Left ventricle myocardium inferior (tissue), 1 donor: ENCODE measurements at regions not wholly inside any gene's neighbourhood (a gene's known extent, or its start where the extent isn't known, plus 50 kb on each side); places are given as distances from the start of the nearest gene placed in this dataset.

Experiments
- DNase-seq: peaks from one replicate; pipeline ENCODE4 v3.0.0-alpha.2; 2020
- H3K27ac ChIP-seq: fragments of 200-600 bp; replicated peaks from 2 replicates; pipeline ENCODE4 v1.8.0; 2021
- H3K27me3 ChIP-seq: fragments of 200-600 bp; 2 replicates; pipeline ENCODE4 v1.8.0; 2021; ENCODE audit warnings: low read depth
- H3K36me3 ChIP-seq: fragments of 200-600 bp; 2 replicates; pipeline ENCODE4 v1.8.0; 2021
- H3K4me1 ChIP-seq: fragments of 200-600 bp; 2 replicates; pipeline ENCODE4 v1.8.0; 2021
- H3K4me3 ChIP-seq: fragments of 200-600 bp; 2 replicates; pipeline ENCODE4 v1.8.0; 2021; ENCODE audit warnings: mild to moderate bottlenecking, moderate library complexity
- H3K9me3 ChIP-seq: fragments of 200-600 bp; replicated peaks from 2 replicates; pipeline ENCODE4 v1.8.0; 2021
- CTCF ChIP-seq: fragments of 200-600 bp; IDR thresholded peaks from 2 replicates; pipeline ENCODE4 v1.8.0; 2021; ENCODE audit warnings: antibody characterized with exemption, mild to moderate bottlenecking, borderline replicate concordance
- intact Hi-C: fragments of 100-400 bp; cut with micrococcal nuclease; formaldehyde crosslinking; loops from one replicate; pipeline ENCODE4 v1.11.0; 2022
- donor health status: DM: no; HTN: yes; CAD: no; lungs with severe emphysema.

- intact Hi-C loops = loop anchor here (10.0 kb wide), 1 partner anchor 1231 kb away; no protein-coding TSS in a partner anchor
- H3K9me3 ChIP-seq = no peaks in the 10 kb centered on the region
- no peak overlapping the region for H3K4me3 ChIP-seq
- H3K27ac ChIP-seq = no peak overlapping the region
- no peaks in the 10 kb centered on the region for H3K36me3 ChIP-seq
- H3K27me3 ChIP-seq = peaks cover 3% of the 10 kb centered on the region
- no peaks in the 10 kb centered on the region for H3K4me1 ChIP-seq
- TF ChIP-seq CTCF = no peak
- DNase-seq = no peak
Measured at GRCh38 chr18:44123743-44124142, 556.9 kb upstream of the SETBP1 start.

- H3K36me3 ChIP-seq = no peaks in the 10 kb centered on the region
- no peaks in the 10 kb centered on the region for H3K4me1 ChIP-seq
- no peak for TF ChIP-seq CTCF
- peaks cover 5% of the 10 kb centered on the region for H3K27me3 ChIP-seq
- intact Hi-C loops = loop anchor here (10.0 kb wide), 1 partner anchor 1229 kb away; no protein-coding TSS in a partner anchor
- no peaks in the 10 kb centered on the region for H3K9me3 ChIP-seq
- no peak overlapping the region for H3K27ac ChIP-seq
- H3K4me3 ChIP-seq = no peak overlapping the region
- no peak for DNase-seq
Measured at GRCh38 chr18:44125446-44125845, 555.2 kb upstream of the SETBP1 start.

GRCh38 chr18:44126598-44126997 is 554.1 kb upstream of the SETBP1 start:
- Histone ChIP-seq H3K4me1 (no peaks in the 10 kb centered on the region), H3K9me3 (no peaks in the 10 kb centered on the region), H3K27me3 (peaks cover 5% of the 10 kb centered on the region), H3K27ac (no peak overlapping the region), H3K4me3 (no peak overlapping the region), H3K36me3 (no peaks in the 10 kb centered on the region)
- intact Hi-C loops = loop anchor here (10.0 kb wide), 1 partner anchor 1228 kb away; no protein-coding TSS in a partner anchor
- no peak for DNase-seq
- TF ChIP-seq CTCF = no peak

- H3K9me3 ChIP-seq = no peaks in the 10 kb centered on the region
- no peaks in the 10 kb centered on the region for H3K4me1 ChIP-seq
- peaks cover 5% of the 10 kb centered on the region for H3K27me3 ChIP-seq
- DNase-seq = no peak
- no peak overlapping the region for H3K4me3 ChIP-seq
- H3K36me3 ChIP-seq = no peaks in the 10 kb centered on the region
- H3K27ac ChIP-seq = no peak overlapping the region
- intact Hi-C loops = loop anchor here (10.0 kb wide), 1 partner anchor 1226 kb away; no protein-coding TSS in a partner anchor
- no peak for TF ChIP-seq CTCF
Measured at GRCh38 chr18:44128365-44128764, 552.3 kb upstream of the SETBP1 start.

GRCh38 chr18:44130376-44130942 is 550.2 kb upstream of the SETBP1 start:
- peak; percentile 75 for TF ChIP-seq CTCF
- H3K27ac ChIP-seq = no peak overlapping the region
- H3K4me3 ChIP-seq = no peak overlapping the region
- H3K27me3 ChIP-seq = peaks cover 5% of the 10 kb centered on the region
- intact Hi-C loops = no loop called here
- H3K4me1 ChIP-seq = no peaks in the 10 kb centered on the region
- DNase-seq = no peak
- H3K36me3 ChIP-seq = no peaks in the 10 kb centered on the region
- H3K9me3 ChIP-seq = no peaks in the 10 kb centered on the region
